ENCODE measurements at regions not wholly inside any gene's neighbourhood (a gene's known extent, or its start where the extent isn't known, plus 50 kb on each side); places are given as distances from the start of the nearest gene placed in this dataset.

- TF ChIP-seq CTCF (IDR thresholded peaks at IDR 0.05; ENCODE audit: control insufficient read depth, insufficient read depth, low read depth, low read length, missing control alignments), result no peak
- DNase-seq (ENCODE audit: low read depth), result no peak
- no peak overlapping the region for H3K4me3 ChIP-seq (ENCODE audit: control insufficient read depth, low read depth, low read length)
Measured at GRCh38 chr11:95325777-95326258, 94.8 kb upstream of the SESN3 start.

- no peak overlapping the region for H3K4me3 ChIP-seq (ENCODE audit: control insufficient read depth, low read depth, low read length)
- DNase-seq (ENCODE audit: low read depth), result no peak
- TF ChIP-seq CTCF (IDR thresholded peaks at IDR 0.05; ENCODE audit: control insufficient read depth, insufficient read depth, low read depth, low read length, missing control alignments), result no peak
Measured at GRCh38 chr11:95324826-95325225, 93.8 kb upstream of the SESN3 start.

GRCh38 chr11:95322539-95322938 is 91.5 kb upstream of the SESN3 start:
- no peak for DNase-seq (ENCODE audit: low read depth)
- no peak for TF ChIP-seq CTCF (IDR thresholded peaks at IDR 0.05; ENCODE audit: control insufficient read depth, insufficient read depth, low read depth, low read length, missing control alignments)
- H3K4me3 ChIP-seq (ENCODE audit: control insufficient read depth, low read depth, low read length), result no peak overlapping the region

DNA sequence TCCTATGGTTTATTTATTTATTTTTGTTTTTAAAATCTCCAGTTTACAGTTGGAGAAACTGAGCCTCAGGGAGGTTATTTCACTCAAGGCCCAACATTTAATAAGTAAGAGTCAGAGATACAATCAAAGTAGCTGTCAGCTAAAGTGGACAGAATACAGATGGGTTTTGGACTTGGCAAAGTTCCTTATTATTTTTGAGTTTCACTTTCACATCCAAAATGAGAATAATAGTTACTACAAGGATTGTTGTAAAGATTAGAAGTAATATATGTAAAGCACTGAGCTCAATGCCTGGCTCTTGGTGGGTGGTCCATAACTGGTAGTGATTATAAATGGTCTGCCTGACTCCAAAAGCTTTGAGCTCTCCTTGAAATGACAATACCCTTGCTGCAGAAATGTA is 87.5 kb upstream of the SESN3 start:
- no peak overlapping the region for H3K4me3 ChIP-seq (ENCODE audit: control insufficient read depth, low read depth, low read length)
- no peak for DNase-seq (ENCODE audit: low read depth)
- TF ChIP-seq CTCF (IDR thresholded peaks at IDR 0.05; ENCODE audit: control insufficient read depth, insufficient read depth, low read depth, low read length, missing control alignments), result no peak

DNA sequence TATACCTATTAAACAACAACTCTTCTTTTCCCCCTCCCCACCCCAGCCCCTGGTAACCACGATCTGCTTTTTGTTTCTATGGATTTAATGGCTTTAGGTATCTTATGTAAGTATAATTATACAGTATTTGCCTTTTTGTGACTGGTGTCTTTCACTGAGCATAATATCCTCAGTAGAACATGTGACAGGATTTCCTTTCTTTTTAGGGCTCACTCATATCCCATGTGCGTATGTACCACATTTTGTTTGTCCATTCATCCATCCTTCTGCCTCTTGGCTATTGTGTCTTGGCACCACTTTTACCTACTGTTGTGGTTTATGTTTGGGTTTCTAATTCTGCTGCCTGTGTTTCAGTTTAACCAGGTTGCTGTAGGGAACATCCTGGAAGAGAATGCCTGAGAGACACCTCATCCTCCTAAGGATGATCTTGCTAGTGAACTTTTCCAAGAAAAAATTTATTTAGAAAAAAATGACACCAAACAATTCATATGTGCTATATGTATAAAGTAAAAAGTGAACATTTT is 77.6 kb upstream of the SESN3 start:
- no peak for TF ChIP-seq CTCF (IDR thresholded peaks at IDR 0.05; ENCODE audit: control insufficient read depth, insufficient read depth, low read depth, low read length, missing control alignments)
- H3K4me3 ChIP-seq (ENCODE audit: control insufficient read depth, low read depth, low read length), result no peak overlapping the region
- DNase-seq (ENCODE audit: low read depth), result no peak

DNA sequence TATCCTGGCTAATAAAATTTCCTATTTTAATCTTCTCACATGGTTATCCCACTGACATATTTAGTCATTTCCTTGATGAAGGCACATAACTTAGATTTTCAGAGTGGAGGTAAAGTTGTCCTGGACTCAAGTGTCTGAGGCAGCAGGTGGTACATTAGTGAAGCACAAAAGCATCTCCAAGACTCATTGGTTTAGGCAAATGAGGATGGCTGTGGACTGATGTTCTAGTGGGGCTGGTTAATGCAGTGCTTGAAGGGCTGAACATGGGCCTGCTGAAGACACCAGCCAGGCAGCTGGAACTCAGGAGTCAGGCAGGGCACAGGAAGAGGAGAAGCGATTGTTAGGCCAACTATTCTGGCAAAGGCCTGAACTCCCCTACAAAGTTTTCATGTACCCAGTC is 76.3 kb upstream of the SESN3 start:
- TF ChIP-seq CTCF (IDR thresholded peaks at IDR 0.05; ENCODE audit: control insufficient read depth, insufficient read depth, low read depth, low read length, missing control alignments), result no peak
- no peak for DNase-seq (ENCODE audit: low read depth)
- H3K4me3 ChIP-seq (ENCODE audit: control insufficient read depth, low read depth, low read length), result no peak overlapping the region

- TF ChIP-seq CTCF (IDR thresholded peaks at IDR 0.05; ENCODE audit: control insufficient read depth, insufficient read depth, low read depth, low read length, missing control alignments), result no peak
- DNase-seq (ENCODE audit: low read depth), result no peak
Measured at GRCh38 chr11:95306801-95307200, 75.8 kb upstream of the SESN3 start.

More at GRCh38 chr11:95306801-95307200, 75.8 kb upstream of the SESN3 start:
- no peak overlapping the region for H3K4me3 ChIP-seq (ENCODE audit: control insufficient read depth, low read depth, low read length)
